ENCODE measurements at regions not wholly inside any gene's neighbourhood (a gene's known extent, or its start where the extent isn't known, plus 50 kb on each side); places are given as distances from the start of the nearest gene placed in this dataset.

GRCh38 chr1:184241446-184241845, 145.4 kb upstream of the C1orf21 start:
- TF ChIP-seq TCF12 (IDR thresholded peaks at IDR 0.05; ENCODE audit: low read depth, low read length) (no peak), ASH2L (IDR thresholded peaks at IDR 0.05; ENCODE audit: low read length) (no peak), SIN3A (conservative IDR thresholded peaks at IDR 0.05 in 1 of 2, IDR thresholded peaks at IDR 0.05 in 1 of 2; ENCODE audit: low read depth in 1 of 2, low read length in 2 of 2) (no peak), CTCF (IDR thresholded peaks at IDR 0.05; ENCODE audit: control extremely low read depth in 1 of 3, insufficient read depth in 1 of 3, low read depth in 1 of 3, low read length in 3 of 3) (no peak), TAF1 (IDR thresholded peaks at IDR 0.05; ENCODE audit: low read depth, low read length) (no peak), RFX5 (IDR thresholded peaks at IDR 0.05; ENCODE audit: borderline replicate concordance, low read depth, low read length) (no peak), POLR2A (IDR thresholded peaks at IDR 0.05; ENCODE audit: control extremely low read depth in 1 of 2, low read depth in 2 of 2, low read length in 2 of 2) (no peak), TAF7 (optimal IDR thresholded peaks at IDR 0.05; ENCODE audit: borderline replicate concordance, low read depth, low read length) (no peak), SP1 (IDR thresholded peaks at IDR 0.05; ENCODE audit: low read depth, low read length) (no peak), TBP (IDR thresholded peaks at IDR 0.05; ENCODE audit: low read depth, low read length) (no peak), ATF3 (IDR thresholded peaks at IDR 0.05; ENCODE audit: insufficient read depth, low read depth, low read length) (no peak), CHD2 (IDR thresholded peaks at IDR 0.05; ENCODE audit: low read length) (no peak), MAX (IDR thresholded peaks at IDR 0.05) (no peak), RAD21 (IDR thresholded peaks at IDR 0.05 in 1 of 2, conservative IDR thresholded peaks at IDR 0.05 in 1 of 2; ENCODE audit: low read depth in 2 of 2, low read length in 2 of 2) (no peak)
